Sigmoid colon (tissue), 6 donors: ENCODE measurements at regions not wholly inside any gene's neighbourhood (a gene's known extent, or its start where the extent isn't known, plus 50 kb on each side); places are given as distances from the start of the nearest gene placed in this dataset.

ENCODE experiments used
- DNase-seq: peaks from one replicate; pipeline ENCODE4 v3.0.0-alpha.2; 2019
- H3K27ac ChIP-seq, 4 donors: fragments of 200-600 bp; sonication (generic); one replicate each; pipeline ENCODE4 v1.5.1; 2016 to 2019; ENCODE audit warnings: mild to moderate bottlenecking in 1 of 4
- H3K27me3 ChIP-seq, 3 donors: fragments of 200-600 bp; sonication (generic); one replicate each; pipeline ENCODE4 v1.5.1; 2019; ENCODE audit warnings: mild to moderate bottlenecking in 1 of 3
- H3K36me3 ChIP-seq, 4 donors: fragments of 200-600 bp; sonication (generic); one replicate each; pipeline ENCODE4 v1.5.1; 2016 to 2019
- H3K4me1 ChIP-seq, 4 donors: fragments of 200-600 bp; sonication (generic); one replicate each; pipeline ENCODE4 v1.5.1; 2017 to 2019
- H3K4me3 ChIP-seq, 4 donors: fragments of 200-600 bp; sonication (generic); one replicate each; pipeline ENCODE4 v1.5.1; 2017 to 2019; ENCODE audit warnings: mild to moderate bottlenecking in 2 of 4, moderate library complexity in 1 of 4
- H3K9me3 ChIP-seq, 4 donors: fragments of 200-600 bp in 3 of 4; sonication (generic) in 3 of 4; one replicate each; pipeline versions ENCODE4 v1.5.1 to v1.6.1; 2013 to 2019
- EP300 ChIP-seq, 4 donors: sonication (generic); formaldehyde crosslinking; IDR thresholded peaks; one replicate each; pipeline ENCODE4 v1.6.1; 2017; ENCODE audit warnings: antibody characterized with exemption in 4 of 4
- POLR2A ChIP-seq, 2 donors: fragments of 450-650 bp; IDR thresholded peaks; one replicate each; pipeline ENCODE4 v1.6.1; 2016; ENCODE audit warnings: antibody characterized with exemption in 2 of 2, mild to moderate bottlenecking in 2 of 2, moderate library complexity in 2 of 2
- POLR2AphosphoS5 ChIP-seq, 4 donors: sonication (generic); formaldehyde crosslinking; IDR thresholded peaks; one replicate each; pipeline ENCODE4 v1.6.1; 2017; ENCODE audit warnings: antibody characterized with exemption in 4 of 4
- WGBS, 2 donors: extraction: QIAGEN DNeasy Blood & Tissue Kit; methylation state at CpG; one replicate each; pipeline ENCODE4 v1.1.7; 2013; 5-methylcytosine and 5-hydroxymethylcytosine counted together
- intact Hi-C: fragments of 100-400 bp; cut with DNase I; formaldehyde crosslinking; loops from one replicate; pipeline ENCODE4 v1.15.1; 2023
- TF ChIP-seq, protein P1 (sequence below), 4 experiments: fragments of 450-650 bp in 3 of 4; fragments of 200-600 bp in 1 of 4; IDR thresholded peaks; one replicate each; pipeline ENCODE4 v1.5.1; 2016 to 2019; ENCODE audit warnings: antibody characterized with exemption in 4 of 4, mild to moderate bottlenecking in 3 of 4, moderate library complexity in 2 of 4
- donor health status: healthy with polysubstance abuse.
- donor health status: healthy.

DNA sequence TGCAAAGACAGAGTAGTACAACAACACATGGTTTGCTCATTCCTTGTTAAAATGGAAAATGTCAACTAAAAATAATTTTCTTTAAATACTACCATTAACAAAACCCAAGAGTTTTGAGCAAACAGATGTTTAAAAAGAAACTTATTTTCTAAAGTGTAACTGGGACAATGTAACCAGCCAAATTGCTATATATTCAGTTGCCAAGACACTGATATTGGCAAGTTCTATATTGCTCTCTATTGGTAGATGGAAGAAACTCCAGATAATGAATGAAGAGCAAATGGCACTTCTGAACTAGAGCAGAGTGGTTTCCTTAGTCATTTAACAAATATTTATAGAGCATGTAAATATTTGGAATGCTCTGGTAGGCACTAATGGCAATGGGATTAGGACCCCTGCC lies 966.2 kb downstream of the RPA4 start:
- Histone ChIP-seq H3K4me3 (no peak overlapping the region), H3K27me3 (no peaks in the 10 kb centered on the region), H3K27ac (no peak overlapping the region), H3K36me3 (no peaks in the 10 kb centered on the region), H3K4me1 (peaks cover 0 to 5% (median 0%) of the 10 kb centered on the region in 4 donors), H3K9me3 (no peaks in the 10 kb centered on the region)
- DNase-seq: no peak
- intact Hi-C loops: no loop called here
- TF ChIP-seq EP300 (IDR thresholded peaks at IDR 0.05): no peak

DNA sequence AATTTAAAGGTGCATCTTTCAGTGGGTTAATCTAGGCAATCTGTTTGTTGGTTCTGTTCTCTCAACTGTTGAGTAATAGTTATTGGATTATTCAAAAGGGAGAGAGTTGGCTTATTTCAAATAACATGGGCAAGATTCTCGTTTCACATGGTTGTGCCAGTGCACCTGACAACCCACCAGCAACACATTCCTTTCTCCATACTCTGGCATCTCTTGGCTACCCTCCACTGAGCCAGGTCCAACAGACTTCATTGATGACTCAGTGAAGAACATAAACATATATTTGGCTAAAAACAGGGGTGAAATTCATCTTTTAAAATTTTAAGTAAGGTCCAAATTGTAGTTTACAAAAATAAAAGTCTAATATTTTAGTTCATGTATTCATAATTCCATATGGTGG lies 967.2 kb downstream of the RPA4 start:
- Histone ChIP-seq H3K4me1 (peaks cover 0 to 5% (median 0%) of the 10 kb centered on the region in 4 donors), H3K36me3 (no peaks in the 10 kb centered on the region), H3K27me3 (no peaks in the 10 kb centered on the region), H3K27ac (no peak overlapping the region), H3K9me3 (no peaks in the 10 kb centered on the region), H3K4me3 (no peak overlapping the region)
- TF ChIP-seq EP300 (IDR thresholded peaks at IDR 0.05) (no peak), POLR2AphosphoS5 (IDR thresholded peaks at IDR 0.05) (no peak), POLR2A (IDR thresholded peaks at IDR 0.05) (no peak)
- TF ChIP-seq, protein P1, sequence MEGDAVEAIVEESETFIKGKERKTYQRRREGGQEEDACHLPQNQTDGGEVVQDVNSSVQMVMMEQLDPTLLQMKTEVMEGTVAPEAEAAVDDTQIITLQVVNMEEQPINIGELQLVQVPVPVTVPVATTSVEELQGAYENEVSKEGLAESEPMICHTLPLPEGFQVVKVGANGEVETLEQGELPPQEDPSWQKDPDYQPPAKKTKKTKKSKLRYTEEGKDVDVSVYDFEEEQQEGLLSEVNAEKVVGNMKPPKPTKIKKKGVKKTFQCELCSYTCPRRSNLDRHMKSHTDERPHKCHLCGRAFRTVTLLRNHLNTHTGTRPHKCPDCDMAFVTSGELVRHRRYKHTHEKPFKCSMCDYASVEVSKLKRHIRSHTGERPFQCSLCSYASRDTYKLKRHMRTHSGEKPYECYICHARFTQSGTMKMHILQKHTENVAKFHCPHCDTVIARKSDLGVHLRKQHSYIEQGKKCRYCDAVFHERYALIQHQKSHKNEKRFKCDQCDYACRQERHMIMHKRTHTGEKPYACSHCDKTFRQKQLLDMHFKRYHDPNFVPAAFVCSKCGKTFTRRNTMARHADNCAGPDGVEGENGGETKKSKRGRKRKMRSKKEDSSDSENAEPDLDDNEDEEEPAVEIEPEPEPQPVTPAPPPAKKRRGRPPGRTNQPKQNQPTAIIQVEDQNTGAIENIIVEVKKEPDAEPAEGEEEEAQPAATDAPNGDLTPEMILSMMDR (IDR thresholded peaks at IDR 0.05): no peak
- 80 to 82% methylated on average over 1 of the region's 1 CpG for WGBS, 2 donors
- intact Hi-C loops: no loop called here
- DNase-seq: no peak

DNA sequence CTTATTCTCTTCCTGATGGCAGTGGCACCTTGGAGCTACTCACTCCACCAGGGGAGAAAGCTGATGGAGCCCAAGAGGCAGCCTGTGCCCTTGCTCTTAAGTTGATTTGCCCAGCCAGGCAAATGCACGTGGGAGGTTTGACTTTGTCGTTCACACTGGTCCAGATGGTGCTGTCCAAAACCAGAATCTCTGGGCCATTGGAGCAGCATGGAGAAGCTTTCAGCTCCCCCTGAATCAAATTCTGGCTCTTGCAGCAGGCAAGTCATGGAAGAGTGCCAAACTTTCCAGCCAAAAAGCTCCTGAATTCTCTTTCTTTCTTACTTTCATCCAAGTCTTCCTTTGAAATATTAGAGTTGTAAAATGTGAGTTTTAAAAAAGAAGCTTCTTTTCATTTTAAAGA lies 970.4 kb downstream of the RPA4 start:
- intact Hi-C loops: no loop called here
- no peak for DNase-seq
- H3K4me3 ChIP-seq: no peak overlapping the region

DNA sequence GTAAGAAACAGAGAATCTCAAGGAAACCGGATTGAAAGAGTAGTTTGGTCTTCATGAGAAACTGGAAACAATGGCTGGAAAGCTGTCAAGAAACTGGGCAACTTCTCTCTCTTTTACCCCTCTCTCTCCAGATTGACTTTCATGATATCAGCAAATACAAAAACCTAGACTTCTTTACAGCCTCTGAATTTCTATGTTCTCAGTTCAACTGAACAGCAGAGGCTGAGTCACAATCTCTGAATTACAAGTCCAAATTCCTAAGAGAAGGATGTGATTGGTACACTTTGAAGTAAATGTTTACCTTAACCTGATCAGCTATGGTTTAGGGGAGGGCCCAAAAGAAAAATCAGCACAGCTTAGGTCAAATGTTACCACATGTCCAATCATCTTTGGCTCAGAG lies 974.9 kb downstream of the RPA4 start:
- intact Hi-C loops: no loop called here
- 79 to 86% methylated on average over 1 of the region's 1 CpG for WGBS, 2 donors

More for the DNA sequence above, 970.4 kb downstream of the RPA4 start:
- TF ChIP-seq POLR2AphosphoS5 (IDR thresholded peaks at IDR 0.05) (no peak), EP300 (IDR thresholded peaks at IDR 0.05) (no peak)
- TF ChIP-seq, protein P1 (IDR thresholded peaks at IDR 0.05): no peak
- Histone ChIP-seq H3K9me3 (no peaks in the 10 kb centered on the region), H3K27ac (no peak overlapping the region), H3K4me1 (peaks cover 0 to 5% (median 0%) of the 10 kb centered on the region in 4 donors), H3K27me3 (no peaks in the 10 kb centered on the region), H3K36me3 (no peaks in the 10 kb centered on the region)
- 20 to 55% methylated on average over 2 of the region's 2 CpGs for WGBS, 2 donors

DNA sequence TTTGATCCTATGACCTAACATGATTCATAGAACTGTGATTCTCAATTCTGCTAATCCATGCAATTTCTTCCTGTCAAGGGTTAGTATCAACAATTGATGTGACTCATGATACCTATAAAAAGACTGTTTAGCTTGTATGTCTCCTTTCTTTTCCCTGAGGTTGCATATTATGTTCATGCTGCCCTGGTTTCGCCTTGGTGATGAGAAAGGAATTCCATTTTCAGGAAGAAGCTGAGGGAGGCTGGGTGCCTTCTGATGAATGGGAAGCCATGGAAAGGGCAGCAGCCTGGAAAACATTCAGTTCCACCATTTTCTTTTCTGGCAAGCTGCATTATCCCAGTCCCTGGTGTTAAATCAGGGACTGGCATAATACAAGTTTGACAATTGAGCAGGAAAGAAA lies 976.5 kb downstream of the RPA4 start:
- no peak overlapping the region for H3K27ac ChIP-seq
- no peaks in the 10 kb centered on the region for H3K4me1 ChIP-seq
- H3K36me3 ChIP-seq: no peaks in the 10 kb centered on the region
- intact Hi-C loops: no loop called here
- WGBS, 2 donors: 91 to 97% methylated on average over 1 of the region's 1 CpG
- no peaks in the 10 kb centered on the region for H3K9me3 ChIP-seq
- H3K27me3 ChIP-seq: no peaks in the 10 kb centered on the region
- H3K4me3 ChIP-seq: no peak overlapping the region
- no peak for DNase-seq
- no peak for TF ChIP-seq EP300 (IDR thresholded peaks at IDR 0.05)

More for the DNA sequence above, 974.9 kb downstream of the RPA4 start:
- TF ChIP-seq POLR2AphosphoS5 (IDR thresholded peaks at IDR 0.05) (no peak), POLR2A (IDR thresholded peaks at IDR 0.05) (no peak), EP300 (IDR thresholded peaks at IDR 0.05) (no peak)
- TF ChIP-seq, protein P1 (IDR thresholded peaks at IDR 0.05): no peak
- Histone ChIP-seq H3K4me3 (no peak overlapping the region), H3K9me3 (no peaks in the 10 kb centered on the region), H3K27ac (no peak overlapping the region), H3K27me3 (no peaks in the 10 kb centered on the region), H3K36me3 (no peaks in the 10 kb centered on the region), H3K4me1 (peaks cover 0 to 5% (median 0%) of the 10 kb centered on the region in 4 donors)
- no peak for DNase-seq

DNA sequence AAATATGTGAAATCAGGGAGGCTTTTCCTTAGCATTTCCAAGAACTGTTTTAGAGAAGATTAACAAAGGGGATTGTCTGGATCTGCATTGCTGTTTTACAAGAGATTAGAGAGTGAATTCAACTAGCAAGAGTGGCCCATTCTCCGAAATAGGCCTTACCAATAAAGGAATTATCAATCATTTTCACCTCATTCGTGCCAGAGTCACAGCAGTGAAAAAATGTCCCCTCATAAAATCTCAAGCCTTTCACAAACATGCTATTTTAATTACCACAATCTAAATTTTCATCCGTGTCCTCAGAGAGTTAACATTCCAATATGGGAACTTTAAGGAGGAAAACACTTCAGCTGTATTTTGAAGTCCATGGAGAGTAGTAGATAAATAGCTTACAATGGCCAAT lies 979.6 kb downstream of the RPA4 start:
- Histone ChIP-seq H3K36me3 (no peaks in the 10 kb centered on the region), H3K4me3 (no peak overlapping the region), H3K27ac (no peak overlapping the region), H3K27me3 (no peaks in the 10 kb centered on the region), H3K9me3 (no peaks in the 10 kb centered on the region), H3K4me1 (no peaks in the 10 kb centered on the region)
- TF ChIP-seq, protein P1 (IDR thresholded peaks at IDR 0.05): no peak
- TF ChIP-seq POLR2A (IDR thresholded peaks at IDR 0.05) (no peak), EP300 (IDR thresholded peaks at IDR 0.05) (no peak), POLR2AphosphoS5 (IDR thresholded peaks at IDR 0.05) (no peak)
- WGBS, 2 donors: 64% methylated on average over 3 of the region's 3 CpGs
- no peak for DNase-seq
- intact Hi-C loops: no loop called here
